ENCODE measurements at regions not wholly inside any gene's neighbourhood (a gene's known extent, or its start where the extent isn't known, plus 50 kb on each side); places are given as distances from the start of the nearest gene placed in this dataset.

DNA sequence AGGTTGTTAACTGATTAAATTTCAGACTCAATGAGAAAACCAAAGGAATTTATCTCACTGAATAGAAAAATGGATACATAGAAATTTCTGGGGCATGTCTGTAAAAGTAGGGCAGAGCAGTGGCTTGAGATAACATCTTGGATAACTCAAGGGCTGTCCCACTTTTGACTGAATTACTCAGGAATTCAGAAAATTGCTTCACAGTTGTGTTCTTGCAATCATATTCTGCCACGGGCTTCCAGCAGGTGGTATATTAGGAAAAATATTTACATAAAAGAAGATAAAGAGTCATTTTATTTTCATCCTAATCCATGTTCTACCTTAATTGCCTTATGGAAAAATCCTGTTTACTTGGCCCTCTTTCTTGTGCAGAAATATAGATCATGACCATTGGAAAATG is 156.4 kb upstream of the AKIRIN2 start:
- TF ChIP-seq, protein P1, sequence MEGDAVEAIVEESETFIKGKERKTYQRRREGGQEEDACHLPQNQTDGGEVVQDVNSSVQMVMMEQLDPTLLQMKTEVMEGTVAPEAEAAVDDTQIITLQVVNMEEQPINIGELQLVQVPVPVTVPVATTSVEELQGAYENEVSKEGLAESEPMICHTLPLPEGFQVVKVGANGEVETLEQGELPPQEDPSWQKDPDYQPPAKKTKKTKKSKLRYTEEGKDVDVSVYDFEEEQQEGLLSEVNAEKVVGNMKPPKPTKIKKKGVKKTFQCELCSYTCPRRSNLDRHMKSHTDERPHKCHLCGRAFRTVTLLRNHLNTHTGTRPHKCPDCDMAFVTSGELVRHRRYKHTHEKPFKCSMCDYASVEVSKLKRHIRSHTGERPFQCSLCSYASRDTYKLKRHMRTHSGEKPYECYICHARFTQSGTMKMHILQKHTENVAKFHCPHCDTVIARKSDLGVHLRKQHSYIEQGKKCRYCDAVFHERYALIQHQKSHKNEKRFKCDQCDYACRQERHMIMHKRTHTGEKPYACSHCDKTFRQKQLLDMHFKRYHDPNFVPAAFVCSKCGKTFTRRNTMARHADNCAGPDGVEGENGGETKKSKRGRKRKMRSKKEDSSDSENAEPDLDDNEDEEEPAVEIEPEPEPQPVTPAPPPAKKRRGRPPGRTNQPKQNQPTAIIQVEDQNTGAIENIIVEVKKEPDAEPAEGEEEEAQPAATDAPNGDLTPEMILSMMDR (conservative IDR thresholded peaks at IDR 0.05; ENCODE audit: low read depth, low read length), result no peak
- TF ChIP-seq EZH2 (IDR thresholded peaks at IDR 0.05; ENCODE audit: borderline replicate concordance, low read depth, low read length, poor library complexity, severe bottlenecking), result no peak
